Fibroblast of villous mesenchyme (primary cell): ENCODE measurements at regions not wholly inside any gene's neighbourhood (a gene's known extent, or its start where the extent isn't known, plus 50 kb on each side); places are given as distances from the start of the nearest gene placed in this dataset.

Source experiments
- DNase-seq: peaks from one replicate; pipeline ENCODE4 v3.0.0-alpha.2; 2010; ENCODE audit warnings: low read depth
- H3K4me3 ChIP-seq: 2 replicates; pipeline ENCODE4 v1.5.1; 2011; ENCODE audit warnings: low read depth, mild to moderate bottlenecking, low read length
- CTCF ChIP-seq: IDR thresholded peaks from 2 replicates; pipeline ENCODE4 v1.5.1; 2012; ENCODE audit warnings: low read depth, mild to moderate bottlenecking, low read length; ENCODE audit not compliant: insufficient read depth

- DNase-seq = no peak
- no peak for TF ChIP-seq CTCF
- no peak overlapping the region for H3K4me3 ChIP-seq
These were observed 204.3 kb upstream of the PSMD7 start for GRCh38 chr16:74092336-74092735.

GRCh38 chr16:74090871-74091270 lies 205.7 kb upstream of the PSMD7 start:
- no peak overlapping the region for H3K4me3 ChIP-seq
- no peak for TF ChIP-seq CTCF
- no peak for DNase-seq

- no peak overlapping the region for H3K4me3 ChIP-seq
- DNase-seq = no peak
- no peak for TF ChIP-seq CTCF
These were observed 213.1 kb upstream of the PSMD7 start for GRCh38 chr16:74083541-74083940.

GRCh38 chr16:74080311-74080710 lies 216.3 kb upstream of the PSMD7 start:
- no peak for DNase-seq
- TF ChIP-seq CTCF = no peak
- H3K4me3 ChIP-seq = no peak overlapping the region

GRCh38 chr16:74079232-74079586 lies 217.4 kb upstream of the PSMD7 start:
- no peak for DNase-seq
- H3K4me3 ChIP-seq = no peak overlapping the region
- no peak for TF ChIP-seq CTCF

GRCh38 chr16:74078511-74079231 lies 217.9 kb upstream of the PSMD7 start:
- TF ChIP-seq CTCF = no peak
- no peak for DNase-seq
- no peak overlapping the region for H3K4me3 ChIP-seq

- no peak overlapping the region for H3K4me3 ChIP-seq
- DNase-seq = no peak
- no peak for TF ChIP-seq CTCF
These were observed 220.0 kb upstream of the PSMD7 start for GRCh38 chr16:74076568-74076967.
